22Rv1 (cell line): ENCODE measurements at regions not wholly inside any gene's neighbourhood (a gene's known extent, or its start where the extent isn't known, plus 50 kb on each side); places are given as distances from the start of the nearest gene placed in this dataset.

ENCODE experiments used
- CTCF ChIP-seq: fragments of 450-650 bp; IDR thresholded peaks from 2 replicates; pipeline ENCODE4 v1.5.1; 2017; ENCODE audit warnings: mild to moderate bottlenecking
- ZFX ChIP-seq: fragments of 450-650 bp; IDR thresholded peaks from 2 replicates; pipeline ENCODE4 v1.6.1; 2017; ENCODE audit warnings: antibody characterized with exemption, borderline replicate concordance

DNA sequence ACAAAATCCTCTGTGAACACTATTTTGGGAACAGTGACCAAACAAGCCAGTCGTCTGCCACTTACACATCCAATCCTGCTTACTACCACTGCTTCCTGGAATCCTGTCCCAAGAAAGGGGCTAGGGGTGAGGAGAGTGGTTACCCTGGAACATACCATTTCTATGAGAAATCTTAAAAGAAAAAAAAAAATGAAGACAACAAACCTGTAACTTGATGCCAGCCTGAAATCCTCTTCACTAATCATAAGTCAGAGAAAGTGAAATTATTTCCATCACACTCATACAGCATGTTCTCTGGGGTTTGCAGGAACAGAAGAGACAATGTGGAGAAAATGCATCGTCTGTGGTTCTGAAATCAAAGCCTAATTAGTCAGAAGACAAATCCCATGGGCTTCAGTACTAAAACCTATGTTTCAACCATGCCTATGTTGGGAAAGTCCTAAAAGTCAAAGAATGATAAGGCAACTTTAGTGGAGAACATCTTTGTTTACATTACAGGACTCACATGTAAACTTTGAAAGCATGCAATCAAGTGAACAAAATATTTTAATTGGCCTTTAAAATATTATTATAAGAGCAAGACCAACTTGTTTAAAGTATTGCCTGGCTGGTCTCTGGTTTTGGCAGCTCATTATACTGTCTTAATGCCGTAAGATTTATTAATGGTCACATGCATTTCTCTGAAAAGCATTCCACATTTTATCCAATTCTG is 220.7 kb downstream of the LTN1 start:
- TF ChIP-seq CTCF (no peak), ZFX (no peak)
